ENCODE measurements at regions not wholly inside any gene's neighbourhood (a gene's known extent, or its start where the extent isn't known, plus 50 kb on each side); places are given as distances from the start of the nearest gene placed in this dataset.

DNA sequence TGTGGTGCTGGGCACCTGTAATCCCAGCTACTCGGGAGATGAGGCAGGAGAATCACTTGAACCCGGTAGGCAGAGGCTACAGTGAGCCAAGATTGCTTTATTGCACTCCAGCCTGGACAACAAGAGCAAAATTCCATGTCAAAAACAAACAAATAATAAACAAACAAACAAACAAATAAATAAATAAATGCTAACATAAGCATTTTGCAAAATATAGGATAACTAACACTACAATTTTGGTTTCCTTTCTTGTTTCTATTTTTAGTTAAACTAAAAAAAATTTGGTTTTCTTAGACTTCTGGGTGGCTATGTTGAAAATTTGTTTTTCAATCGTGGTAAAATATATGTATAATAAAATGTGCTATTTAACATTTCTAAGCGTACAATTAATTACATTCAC is 115.0 kb upstream of the ZNF516 start:
- peaks cover 7% of the 10 kb centered on the region; the same call in 1 of the 2 replicates for H3K23me2 ChIP-seq (ENCODE audit: low read depth, low read length)
- H3K79me1 ChIP-seq (ENCODE audit: low read depth, low read length) = no peaks in the 10 kb centered on the region
- H3K27ac ChIP-seq (ENCODE audit: low read depth, low read length) = no peak overlapping the region
- no peak overlapping the region for H3K23ac ChIP-seq (ENCODE audit: insufficient read length)
- no peak overlapping the region for H3K18ac ChIP-seq (ENCODE audit: extremely low read depth, low read length)
- no peak overlapping the region for H2BK120ac ChIP-seq (replicated peaks; ENCODE audit: low read depth, low read length)
- no peaks in the 10 kb centered on the region for H3K36me3 ChIP-seq (ENCODE audit: control insufficient read depth in 2 of 4, insufficient read depth in 4 of 4, low read length in 3 of 4)
- FAIRE-seq = no peak
- no peak overlapping the region for H2BK15ac ChIP-seq (ENCODE audit: low read length)
- H3K79me2 ChIP-seq (ENCODE audit: control insufficient read depth in 1 of 2, insufficient read depth in 2 of 2, low read length in 2 of 2) = no peaks in the 10 kb centered on the region
- no peak overlapping the region for H2BK12ac ChIP-seq (ENCODE audit: low read depth, low read length)
- H4K5ac ChIP-seq (ENCODE audit: insufficient read length, low read depth, low read length) = no peak overlapping the region
- H3K27me3 ChIP-seq (replicated peaks in 1 of 4; ENCODE audit: control insufficient read depth in 3 of 4, extremely low read depth in 1 of 4, insufficient read depth in 3 of 4, low read length in 3 of 4) = no peaks in the 10 kb centered on the region
- DNase-seq (ENCODE audit: low read depth in 1 of 2, low spot score in 2 of 2) = no peak
- H4K91ac ChIP-seq (replicated peaks; ENCODE audit: insufficient read length, low read length) = no peak overlapping the region
- H2BK20ac ChIP-seq (ENCODE audit: low read length) = no peak overlapping the region
- no peak overlapping the region for H3K56ac ChIP-seq (replicated peaks; ENCODE audit: insufficient read length, low read depth, low read length)
- no peak overlapping the region for H4K8ac ChIP-seq (ENCODE audit: extremely low read depth, insufficient read depth, low read length)
- H3K4me3 ChIP-seq (ENCODE audit: extremely low read depth in 1 of 4, insufficient read depth in 2 of 4, low read depth in 3 of 4, low read length in 4 of 4) = no peak overlapping the region
- 93 to 100% methylated on average over 1 to 4 of the region's 4 CpGs for WGBS, 2 experiments (ENCODE audit: extremely low coverage in 1 of 2, insufficient coverage in 1 of 2, insufficient read length in 1 of 2, insufficient replicate concordance in 2 of 2, low coverage in 1 of 2, low lambda C conversion rate in 2 of 2, missing lambda C conversion rate in 1 of 2)
- H2AK5ac ChIP-seq (ENCODE audit: low read depth, low read length) = no peak overlapping the region
- no peaks in the 10 kb centered on the region; a peak in 1 of 7 replicates for H3K4me1 ChIP-seq (replicated peaks in 1 of 4; ENCODE audit: control insufficient read depth in 3 of 4, insufficient read depth in 4 of 4, low read length in 3 of 4)
- no peak overlapping the region for H3K4me2 ChIP-seq (ENCODE audit: insufficient read depth in 1 of 2, low read depth in 2 of 2, low read length in 2 of 2)
- H2BK5ac ChIP-seq (ENCODE audit: low read depth, low read length) = no peak overlapping the region
- peaks cover 0 to 1% of the 10 kb centered on the region in 2 experiments for H4K20me1 ChIP-seq (replicated peaks in 1 of 2; ENCODE audit: control insufficient read depth in 1 of 2, insufficient read depth in 2 of 2, low read length in 2 of 2)
- H3K9ac ChIP-seq (replicated peaks in 1 of 4; ENCODE audit: extremely low read depth in 1 of 4, low read depth in 3 of 4, low read length in 3 of 4) = no peak overlapping the region
- no peak overlapping the region for H3K4ac ChIP-seq (replicated peaks; ENCODE audit: insufficient read length, low read depth, low read length)
- ChIA-PET CTCF (ENCODE audit: partially characterized antibody) (interaction anchor here (1.0 kb wide), 1 partner anchor 9 kb away, joined by 3 read pairs; no protein-coding TSS in a partner anchor), POLR2A (ENCODE audit: partially characterized antibody) (interaction anchor here (1.3 kb wide), 1 partner anchor 11 kb away, joined by 3 read pairs; no protein-coding TSS in a partner anchor)
- no peak overlapping the region for H2AFZ ChIP-seq (ENCODE audit: low read length)
- no peaks in the 10 kb centered on the region; a peak in 1 of 4 replicates for H3K9me3 ChIP-seq (ENCODE audit: insufficient read depth in 2 of 2, low read depth in 1 of 2, low read length in 1 of 2)
- no peak overlapping the region for H3K14ac ChIP-seq (ENCODE audit: insufficient read length)
- TF ChIP-seq TBP (IDR thresholded peaks at IDR 0.05; ENCODE audit: low read depth, low read length) (no peak), KDM4A (IDR thresholded peaks at IDR 0.05; ENCODE audit: low read depth, low read length, severe bottlenecking) (no peak), NRF1 (IDR thresholded peaks at IDR 0.05; ENCODE audit: low read depth, low read length) (no peak), EGR1 (IDR thresholded peaks at IDR 0.05; ENCODE audit: borderline replicate concordance, low read depth, low read length) (no peak), CBX8 (IDR thresholded peaks at IDR 0.05; ENCODE audit: borderline replicate concordance, low read depth, low read length) (no peak), BRCA1 (IDR thresholded peaks at IDR 0.05; ENCODE audit: low read depth, low read length) (no peak), CBX5 (IDR thresholded peaks at IDR 0.05; ENCODE audit: low read depth, low read length) (no peak), GABPA (IDR thresholded peaks at IDR 0.05; ENCODE audit: borderline replicate concordance, insufficient read depth, low read length) (no peak), CHD1 (IDR thresholded peaks at IDR 0.05; ENCODE audit: low read depth, low read length) (no peak), CREB1 (IDR thresholded peaks at IDR 0.05) (no peak), YY1 (IDR thresholded peaks at IDR 0.05; ENCODE audit: low read depth, low read length) (no peak), NANOG (IDR thresholded peaks at IDR 0.05; ENCODE audit: insufficient read depth, low read depth, low read length, poor library complexity, severe bottlenecking) (no peak)
- TF ChIP-seq, protein P1, sequence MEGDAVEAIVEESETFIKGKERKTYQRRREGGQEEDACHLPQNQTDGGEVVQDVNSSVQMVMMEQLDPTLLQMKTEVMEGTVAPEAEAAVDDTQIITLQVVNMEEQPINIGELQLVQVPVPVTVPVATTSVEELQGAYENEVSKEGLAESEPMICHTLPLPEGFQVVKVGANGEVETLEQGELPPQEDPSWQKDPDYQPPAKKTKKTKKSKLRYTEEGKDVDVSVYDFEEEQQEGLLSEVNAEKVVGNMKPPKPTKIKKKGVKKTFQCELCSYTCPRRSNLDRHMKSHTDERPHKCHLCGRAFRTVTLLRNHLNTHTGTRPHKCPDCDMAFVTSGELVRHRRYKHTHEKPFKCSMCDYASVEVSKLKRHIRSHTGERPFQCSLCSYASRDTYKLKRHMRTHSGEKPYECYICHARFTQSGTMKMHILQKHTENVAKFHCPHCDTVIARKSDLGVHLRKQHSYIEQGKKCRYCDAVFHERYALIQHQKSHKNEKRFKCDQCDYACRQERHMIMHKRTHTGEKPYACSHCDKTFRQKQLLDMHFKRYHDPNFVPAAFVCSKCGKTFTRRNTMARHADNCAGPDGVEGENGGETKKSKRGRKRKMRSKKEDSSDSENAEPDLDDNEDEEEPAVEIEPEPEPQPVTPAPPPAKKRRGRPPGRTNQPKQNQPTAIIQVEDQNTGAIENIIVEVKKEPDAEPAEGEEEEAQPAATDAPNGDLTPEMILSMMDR (IDR thresholded peaks at IDR 0.05; ENCODE audit: control extremely low read depth in 1 of 3, insufficient read depth in 1 of 3, low read depth in 1 of 3, low read length in 3 of 3) = no peak

All from H1 (cell line).